GM13976 (cell line): ENCODE measurements at regions not wholly inside any gene's neighbourhood (a gene's known extent, or its start where the extent isn't known, plus 50 kb on each side); places are given as distances from the start of the nearest gene placed in this dataset.
"Not testable (repeated sequence)": the region's sequence is repeated elsewhere in the genome, so short reads cannot be mapped to it uniquely, and the experiment has no call there.

ENCODE experiments used
- DNase-seq: peaks from one replicate; pipeline ENCODE4 v3.0.0; 2012; ENCODE audit warnings: low spot score
- in situ Hi-C: fragments of 300-500 bp; cut with MboI; formaldehyde crosslinking; loops from one replicate; pipeline ENCODE4 v1.12.0; 2022; ENCODE audit warnings: low sequenced_read_pairs, mixed read lengths, inconsistent platforms; ENCODE audit not compliant: unreplicated experiment
- TF ChIP-seq, protein P1 (sequence below): IDR thresholded peaks from 2 replicates; pipeline ENCODE4 v1.5.1; 2012; ENCODE audit warnings: borderline replicate concordance, mild to moderate bottlenecking; ENCODE audit not compliant: insufficient read depth; ENCODE audit errors: extremely low read depth, missing control alignments, control extremely low read depth

DNA sequence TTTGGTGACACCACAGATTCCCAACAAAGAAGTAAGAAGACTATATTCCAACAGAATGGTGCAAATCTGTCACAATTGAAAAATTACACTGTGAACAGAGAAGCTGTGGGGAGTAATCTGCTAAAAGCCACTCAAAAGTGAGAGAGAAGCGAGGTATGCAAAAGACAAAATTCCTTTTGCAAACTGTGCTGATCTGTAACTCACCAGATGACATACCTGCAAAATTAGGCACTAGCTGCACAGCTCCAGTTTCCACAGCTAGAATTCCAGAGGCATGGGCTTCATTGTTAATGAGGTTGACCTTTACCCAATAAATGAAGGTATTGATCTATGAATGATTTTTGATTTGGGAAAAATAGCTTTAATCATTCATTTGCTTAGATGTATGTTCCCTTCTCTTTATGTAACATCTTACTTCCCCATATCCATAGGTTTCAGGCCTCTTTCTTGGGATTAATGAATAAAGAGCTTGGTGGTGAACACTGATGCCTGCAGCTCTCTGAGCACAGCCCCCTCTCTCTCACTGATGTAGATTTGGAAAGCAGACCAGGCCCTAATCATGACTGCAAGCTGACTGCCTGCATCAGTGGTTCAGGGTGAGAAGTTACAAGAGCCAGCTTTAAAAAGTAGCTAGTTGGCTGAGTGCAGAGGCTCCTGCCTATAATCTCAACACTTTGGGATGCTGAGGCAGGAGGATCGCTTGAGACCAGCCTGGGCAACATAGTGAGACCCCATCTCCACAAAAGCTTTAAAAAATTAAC, 85.2 kb downstream of the LACC1 start:
- DNase-seq = no peak
- in situ Hi-C loops = no loop called here

DNA sequence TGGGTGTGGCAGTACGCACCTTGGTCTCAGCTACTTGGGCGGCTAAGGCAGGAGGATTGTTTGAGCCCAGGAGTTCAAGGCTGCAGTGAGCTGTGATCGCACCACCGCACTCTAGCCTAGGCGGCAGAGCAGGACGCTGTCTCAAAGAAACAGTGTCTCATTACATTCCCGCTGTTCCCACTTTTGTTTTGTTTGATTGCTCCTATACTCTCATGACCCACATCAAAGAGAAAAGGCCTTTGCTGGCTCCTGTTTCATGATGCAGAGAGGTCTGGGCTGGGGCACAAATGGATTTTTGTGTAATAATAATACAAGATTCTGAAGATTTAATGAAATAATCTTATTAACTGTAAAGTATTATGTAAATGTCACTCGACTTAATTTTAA, 85.7 kb downstream of the LACC1 start:
- no peak for DNase-seq
- TF ChIP-seq, protein P1, sequence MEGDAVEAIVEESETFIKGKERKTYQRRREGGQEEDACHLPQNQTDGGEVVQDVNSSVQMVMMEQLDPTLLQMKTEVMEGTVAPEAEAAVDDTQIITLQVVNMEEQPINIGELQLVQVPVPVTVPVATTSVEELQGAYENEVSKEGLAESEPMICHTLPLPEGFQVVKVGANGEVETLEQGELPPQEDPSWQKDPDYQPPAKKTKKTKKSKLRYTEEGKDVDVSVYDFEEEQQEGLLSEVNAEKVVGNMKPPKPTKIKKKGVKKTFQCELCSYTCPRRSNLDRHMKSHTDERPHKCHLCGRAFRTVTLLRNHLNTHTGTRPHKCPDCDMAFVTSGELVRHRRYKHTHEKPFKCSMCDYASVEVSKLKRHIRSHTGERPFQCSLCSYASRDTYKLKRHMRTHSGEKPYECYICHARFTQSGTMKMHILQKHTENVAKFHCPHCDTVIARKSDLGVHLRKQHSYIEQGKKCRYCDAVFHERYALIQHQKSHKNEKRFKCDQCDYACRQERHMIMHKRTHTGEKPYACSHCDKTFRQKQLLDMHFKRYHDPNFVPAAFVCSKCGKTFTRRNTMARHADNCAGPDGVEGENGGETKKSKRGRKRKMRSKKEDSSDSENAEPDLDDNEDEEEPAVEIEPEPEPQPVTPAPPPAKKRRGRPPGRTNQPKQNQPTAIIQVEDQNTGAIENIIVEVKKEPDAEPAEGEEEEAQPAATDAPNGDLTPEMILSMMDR = no peak
- in situ Hi-C loops = no loop called here

More for the DNA sequence above, 85.2 kb downstream of the LACC1 start:
- TF ChIP-seq, protein P1 = no peak

DNA sequence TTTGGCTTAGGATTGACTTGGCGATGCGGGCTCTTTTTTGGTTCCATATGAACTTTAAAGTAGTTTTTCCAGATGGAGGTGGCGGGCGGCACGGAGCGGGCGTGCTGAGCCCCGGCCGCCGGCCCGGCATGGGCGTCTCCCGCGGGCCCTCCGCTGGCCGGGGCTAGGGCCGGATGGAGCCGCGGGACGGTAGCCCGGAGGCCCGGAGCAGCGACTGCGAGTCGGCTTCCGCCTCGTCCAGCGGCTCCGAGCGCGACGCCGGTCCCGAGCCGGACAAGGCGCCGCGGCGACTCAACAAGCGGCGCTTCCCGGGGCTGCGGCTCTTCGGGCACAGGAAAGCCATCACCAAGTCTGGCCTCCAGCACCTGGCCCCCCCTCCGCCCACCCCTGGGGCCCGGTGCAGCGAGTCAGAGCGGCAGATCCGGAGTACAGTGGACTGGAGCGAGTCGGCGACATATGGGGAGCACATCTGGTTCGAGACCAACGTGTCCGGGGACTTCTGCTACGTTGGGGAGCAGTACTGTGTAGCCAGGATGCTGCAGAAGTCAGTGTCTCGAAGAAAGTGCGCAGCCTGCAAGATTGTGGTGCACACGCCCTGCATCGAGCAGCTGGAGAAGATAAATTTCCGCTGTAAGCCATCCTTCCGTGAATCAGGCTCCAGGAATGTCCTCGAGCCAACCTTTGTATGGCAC, 88.7 kb downstream of the LACC1 start:
- DNase-seq, in situ Hi-C loops: not testable (repeated sequence)

DNA sequence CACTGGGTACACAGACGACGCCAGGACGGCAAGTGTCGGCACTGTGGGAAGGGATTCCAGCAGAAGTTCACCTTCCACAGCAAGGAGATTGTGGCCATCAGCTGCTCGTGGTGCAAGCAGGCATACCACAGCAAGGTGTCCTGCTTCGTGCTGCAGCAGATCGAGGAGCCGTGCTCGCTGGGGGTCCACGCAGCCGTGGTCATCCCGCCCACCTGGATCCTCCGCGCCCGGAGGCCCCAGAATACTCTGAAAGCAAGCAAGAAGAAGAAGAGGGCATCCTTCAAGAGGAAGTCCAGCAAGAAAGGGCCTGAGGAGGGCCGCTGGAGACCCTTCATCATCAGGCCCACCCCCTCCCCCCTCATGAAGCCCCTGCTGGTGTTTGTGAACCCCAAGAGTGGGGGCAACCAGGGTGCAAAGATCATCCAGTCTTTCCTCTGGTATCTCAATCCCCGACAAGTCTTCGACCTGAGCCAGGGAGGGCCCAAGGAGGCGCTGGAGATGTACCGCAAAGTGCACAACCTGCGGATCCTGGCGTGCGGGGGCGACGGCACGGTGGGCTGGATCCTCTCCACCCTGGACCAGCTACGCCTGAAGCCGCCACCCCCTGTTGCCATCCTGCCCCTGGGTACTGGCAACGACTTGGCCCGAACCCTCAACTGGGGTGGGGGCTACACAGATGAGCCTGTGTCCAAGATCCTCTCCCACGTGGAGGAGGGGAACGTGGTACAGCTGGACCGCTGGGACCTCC, 89.4 kb downstream of the LACC1 start:
- DNase-seq, in situ Hi-C loops: not testable (repeated sequence)

DNA sequence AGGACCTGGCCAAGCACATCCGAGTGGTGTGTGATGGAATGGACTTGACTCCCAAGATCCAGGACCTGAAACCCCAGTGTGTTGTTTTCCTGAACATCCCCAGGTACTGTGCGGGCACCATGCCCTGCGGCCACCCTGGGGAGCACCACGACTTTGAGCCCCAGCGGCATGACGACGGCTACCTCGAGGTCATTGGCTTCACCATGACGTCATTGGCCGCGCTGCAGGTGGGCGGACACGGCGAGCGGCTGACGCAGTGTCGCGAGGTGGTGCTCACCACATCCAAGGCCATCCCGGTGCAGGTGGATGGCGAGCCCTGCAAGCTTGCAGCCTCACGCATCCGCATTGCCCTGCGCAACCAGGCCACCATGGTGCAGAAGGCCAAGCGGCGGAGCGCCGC, 90.2 kb downstream of the LACC1 start:
- DNase-seq, in situ Hi-C loops: not testable (repeated sequence)

DNA sequence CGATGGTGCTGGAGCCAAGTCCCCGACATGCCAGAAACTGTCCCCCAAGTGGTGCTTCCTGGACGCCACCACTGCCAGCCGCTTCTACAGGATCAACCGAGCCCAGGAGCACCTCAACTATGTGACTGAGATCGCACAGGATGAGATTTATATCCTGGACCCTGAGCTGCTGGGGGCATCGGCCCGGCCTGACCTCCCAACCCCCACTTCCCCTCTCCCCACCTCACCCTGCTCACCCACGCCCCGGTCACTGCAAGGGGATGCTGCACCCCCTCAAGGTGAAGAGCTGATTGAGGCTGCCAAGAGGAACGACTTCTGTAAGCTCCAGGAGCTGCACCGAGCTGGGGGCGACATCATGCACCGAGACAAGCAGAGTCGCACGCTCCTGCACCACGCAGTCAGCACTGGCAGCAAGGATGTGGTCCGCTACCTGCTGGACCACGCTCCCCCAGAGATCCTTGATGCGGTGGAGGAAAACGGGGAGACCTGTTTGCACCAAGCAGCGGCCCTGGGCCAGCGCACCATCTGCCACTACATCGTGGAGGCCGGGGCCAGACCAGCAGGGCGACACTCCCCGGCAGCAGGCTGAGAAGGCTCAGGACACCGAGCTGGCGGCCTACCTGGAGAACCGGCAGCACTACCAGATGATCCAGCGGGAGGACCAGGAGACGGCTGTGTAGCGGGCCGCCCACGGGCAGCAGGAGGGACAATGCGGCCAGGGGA, 91.0 kb downstream of the LACC1 start:
- DNase-seq, in situ Hi-C loops: not testable (repeated sequence)

DNA sequence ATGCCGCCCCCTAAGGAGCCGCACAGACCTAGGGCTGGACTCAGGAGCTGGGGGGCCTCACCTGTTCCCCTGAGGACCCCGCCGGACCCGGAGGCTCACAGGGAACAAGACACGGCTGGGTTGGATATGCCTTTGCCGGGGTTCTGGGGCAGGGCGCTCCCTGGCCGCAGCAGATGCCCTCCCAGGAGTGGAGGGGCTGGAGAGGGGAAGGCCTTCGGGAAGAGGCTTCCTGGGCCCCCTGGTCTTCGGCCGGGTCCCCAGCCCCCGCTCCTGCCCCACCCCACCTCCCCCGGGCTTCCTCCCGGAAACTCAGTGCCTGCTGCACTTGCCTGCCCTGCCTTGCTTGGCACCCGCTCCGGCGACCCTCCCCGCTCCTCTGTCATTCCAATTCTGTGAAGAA, 91.6 kb downstream of the LACC1 start:
- not testable (repeated sequence) for DNase-seq

DNA sequence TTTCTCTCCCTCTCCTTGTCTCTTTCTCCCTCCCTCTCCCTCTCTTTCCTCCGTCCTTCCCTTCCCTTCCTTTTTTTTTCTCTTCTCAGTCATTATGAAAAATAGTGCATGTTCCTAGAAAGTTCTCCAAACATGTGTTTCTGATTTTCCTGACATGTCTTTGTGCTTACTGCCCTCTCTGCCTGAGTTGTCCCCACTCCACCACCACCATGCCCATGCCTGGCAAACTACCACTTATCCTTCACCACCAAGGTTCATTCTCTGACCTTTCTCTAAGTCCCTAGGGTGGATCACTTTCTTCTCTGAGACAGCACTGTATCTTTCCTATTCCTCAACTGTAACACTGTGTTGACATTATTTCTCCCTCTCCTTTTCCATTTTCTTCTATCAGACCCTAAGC, 98.2 kb downstream of the LACC1 start:
- TF ChIP-seq, protein P1 = no peak
- in situ Hi-C loops = no loop called here
- DNase-seq = no peak

More for the DNA sequence above, 91.6 kb downstream of the LACC1 start:
- in situ Hi-C loops = not testable (repeated sequence)

DNA sequence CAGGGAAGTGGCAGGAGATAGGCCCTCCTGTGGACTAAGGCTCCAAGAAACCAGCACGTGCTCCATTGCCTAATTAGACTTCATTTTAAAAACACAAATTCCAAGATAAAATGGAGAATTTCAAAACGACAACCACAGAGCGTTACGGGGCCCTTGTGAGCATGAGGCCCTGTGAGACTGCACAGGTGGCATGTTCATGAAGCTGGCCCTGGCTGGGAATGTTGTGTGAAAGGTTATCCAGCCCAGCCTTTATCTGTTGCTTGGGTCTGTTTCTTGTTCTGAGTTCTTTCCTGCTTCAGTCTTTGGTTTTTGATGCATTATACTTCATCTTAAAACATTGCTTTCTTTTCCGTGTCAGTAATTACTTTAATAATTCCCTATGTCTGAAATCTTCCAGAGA, 99.0 kb downstream of the LACC1 start:
- TF ChIP-seq, protein P1 = no peak
- in situ Hi-C loops = no loop called here
- no peak for DNase-seq
